ENCODE measurements at regions not wholly inside any gene's neighbourhood (a gene's known extent, or its start where the extent isn't known, plus 50 kb on each side); places are given as distances from the start of the nearest gene placed in this dataset.

- TF ChIP-seq ZNF462 (CRISPR knock-in tag; IDR thresholded peaks at IDR 0.05) (no peak), CREB1 (CRISPR knock-in tag; IDR thresholded peaks at IDR 0.05; ENCODE audit: low read depth) (no peak), JUNB (IDR thresholded peaks at IDR 0.05; ENCODE audit: unreplicated experiment) (no peak), NANOG (IDR thresholded peaks at IDR 0.05; ENCODE audit: borderline replicate concordance) (no peak)
Observed at GRCh38 chr3:159829056-159829455, 159.6 kb upstream of the IL12A start (continued).

- Histone ChIP-seq H3K4me1 (ENCODE audit: insufficient read depth) (no peaks in the 10 kb centered on the region), H4K20me1 (replicated peaks; ENCODE audit: insufficient read depth) (no peaks in the 10 kb centered on the region), H3K4me3 (no peak overlapping the region), H3K27ac (ENCODE audit: low read depth) (no peak overlapping the region), H3K9me2 (ENCODE audit: insufficient read depth) (no peaks in the 10 kb centered on the region), H3K27me3 (ENCODE audit: insufficient read depth) (no peaks in the 10 kb centered on the region), H3K36me3 (ENCODE audit: insufficient read depth) (no peaks in the 10 kb centered on the region), H3K79me2 (replicated peaks; ENCODE audit: insufficient read depth) (0 out of 2 replicates have a peak, but pooled peaks cover 5% of the 10 kb centered on the region), H2AFZ (no peak overlapping the region), H3F3A (replicated peaks; ENCODE audit: low read depth) (no peaks in the 10 kb centered on the region), H3K4me2 (no peak overlapping the region)
- Mint-ChIP-seq H3K9me3 (no peaks in the 10 kb centered on the region), H3K27me3 (ENCODE audit: insufficient read depth, low read depth, poor library complexity) (no peaks in the 10 kb centered on the region), H3K27ac (no peak overlapping the region), H3K4me3 (no peak overlapping the region), H3K4me1 (no peaks in the 10 kb centered on the region), H3K36me3 (ENCODE audit: low read depth) (no peaks in the 10 kb centered on the region)
- ATAC-seq (no peak), DNase-seq (ENCODE audit: low spot score) (no peak)
- TF ChIP-seq REST (IDR thresholded peaks at IDR 0.05; ENCODE audit: unreplicated experiment) (no peak), STAT1 (IDR thresholded peaks at IDR 0.05; ENCODE audit: unreplicated experiment) (no peak), JUNB (IDR thresholded peaks at IDR 0.05; ENCODE audit: unreplicated experiment) (no peak), NANOG (IDR thresholded peaks at IDR 0.05; ENCODE audit: borderline replicate concordance) (no peak), ZNF114 (CRISPR knock-in tag; IDR thresholded peaks at IDR 0.05) (no peak), EZH2 (IDR thresholded peaks at IDR 0.05; ENCODE audit: low read depth, unreplicated experiment) (no peak), CTCF (conservative IDR thresholded peaks at IDR 0.05; ENCODE audit: low read depth in 2 of 2) (no peak), CREB1 (CRISPR knock-in tag; IDR thresholded peaks at IDR 0.05; ENCODE audit: low read depth) (no peak), ZNF331 (CRISPR knock-in tag; IDR thresholded peaks at IDR 0.05; ENCODE audit: low read depth) (no peak), POLR2AphosphoS5 (IDR thresholded peaks at IDR 0.05; ENCODE audit: low read depth) (no peak), ETS1 (IDR thresholded peaks at IDR 0.05) (no peak)
Observed at GRCh38 chr3:159829539-159830227, 159.0 kb upstream of the IL12A start.
